ENCODE measurements at regions not wholly inside any gene's neighbourhood (a gene's known extent, or its start where the extent isn't known, plus 50 kb on each side); places are given as distances from the start of the nearest gene placed in this dataset.

- no peak for DNase-seq (ENCODE audit: low spot score)
Measured at GRCh38 chr20:22241609-22242008, 342.8 kb downstream of the FOXA2 start.

GRCh38 chr20:22232923-22233322 is 351.4 kb downstream of the FOXA2 start:
- DNase-seq (ENCODE audit: low spot score) = no peak

GRCh38 chr20:22232473-22232872 is 351.9 kb downstream of the FOXA2 start:
- DNase-seq (ENCODE audit: low spot score) = no peak

DNA sequence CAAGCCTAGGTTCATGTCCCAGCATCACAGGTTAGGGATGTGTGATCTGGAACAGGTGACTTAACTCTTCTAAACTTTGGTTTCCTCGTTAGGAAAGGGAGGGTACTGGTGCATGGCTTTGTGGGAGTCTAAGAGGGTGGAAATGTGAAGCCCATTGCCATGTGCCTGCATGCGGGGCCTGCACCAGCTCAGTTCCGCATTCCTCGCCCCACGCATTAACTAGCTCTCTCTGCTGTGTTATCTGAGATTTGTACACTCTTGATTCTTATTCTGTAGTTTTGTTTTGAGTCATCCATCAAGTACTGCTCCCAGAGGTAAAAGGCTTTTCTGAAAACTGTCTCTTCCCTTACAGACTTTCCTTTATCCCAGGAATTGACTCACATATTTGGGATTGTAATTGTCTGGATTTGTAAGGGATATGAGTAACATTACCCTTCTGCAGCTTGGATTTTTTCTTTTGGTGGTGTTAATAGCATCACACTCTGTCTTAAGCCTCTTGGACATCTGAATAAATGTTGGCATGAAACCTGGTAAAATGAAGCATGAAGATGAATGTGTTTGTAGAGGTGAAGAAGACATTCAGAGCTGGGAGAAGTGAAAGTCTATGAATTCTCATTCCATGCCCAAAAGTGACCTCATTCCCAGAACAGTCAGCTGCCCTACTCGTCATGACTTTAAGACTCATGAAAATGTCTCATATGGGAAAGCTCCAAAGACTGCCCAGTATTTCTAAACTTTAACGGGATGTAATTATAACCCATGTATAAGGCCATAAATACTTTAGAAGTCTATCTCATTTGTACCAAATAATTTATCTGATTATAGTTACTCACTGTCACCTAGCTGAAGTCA is 357.3 kb downstream of the FOXA2 start:
- DNase-seq (ENCODE audit: low spot score) = no peak

DNA sequence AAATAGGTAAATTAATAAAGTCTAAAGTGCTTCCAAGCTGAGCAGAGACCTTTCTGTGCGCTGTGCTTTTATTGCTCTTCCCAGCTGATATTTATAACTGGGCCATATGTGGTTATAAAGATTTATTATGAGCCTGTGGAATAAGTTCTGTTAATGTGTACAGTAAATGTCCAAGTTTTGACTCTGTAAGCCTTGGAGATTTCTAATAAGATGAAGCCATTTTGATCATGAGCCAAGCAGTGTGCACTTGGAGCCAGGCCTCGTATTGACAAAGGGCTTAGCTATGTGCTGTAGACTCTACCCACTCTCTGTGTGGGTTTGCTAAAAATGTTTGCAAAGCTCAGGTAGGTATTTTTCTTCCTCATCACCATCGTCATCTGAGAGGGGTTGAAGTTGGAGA is 361.1 kb downstream of the FOXA2 start:
- DNase-seq (ENCODE audit: low spot score) = no peak

DNA sequence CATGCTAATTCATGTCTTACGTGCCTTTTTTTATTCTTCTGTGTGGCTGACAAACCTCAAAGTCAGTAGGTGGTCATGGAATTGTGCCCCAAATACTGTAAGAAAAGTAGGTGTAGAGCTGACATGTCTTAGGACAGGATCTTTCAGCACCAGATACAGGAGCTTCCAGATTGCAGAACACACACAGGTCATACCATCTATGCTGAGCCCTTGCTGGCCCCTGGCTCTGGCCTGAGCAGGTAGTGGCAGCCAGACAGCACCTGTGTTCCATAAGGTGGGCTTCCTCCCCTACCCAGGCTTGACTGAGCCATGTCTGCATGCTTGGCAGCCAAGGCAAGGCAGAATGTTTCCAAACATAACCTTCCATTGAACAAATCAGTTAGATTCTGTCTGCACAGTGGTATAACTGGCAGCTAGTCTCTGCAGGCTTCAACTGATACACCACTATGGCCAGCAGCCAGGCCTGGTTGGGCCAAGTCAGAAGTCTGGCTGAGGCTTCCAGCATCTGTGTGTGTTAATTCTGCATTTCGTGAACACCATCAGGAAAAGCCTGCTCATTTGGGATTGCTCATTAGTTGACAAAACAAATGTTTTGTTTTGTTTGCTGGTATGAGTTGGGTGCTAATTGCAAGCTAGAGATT is 366.5 kb downstream of the FOXA2 start:
- DNase-seq (ENCODE audit: low spot score) = no peak

GRCh38 chr20:22216984-22217383 is 367.4 kb downstream of the FOXA2 start:
- DNase-seq (ENCODE audit: low spot score) = no peak

DNA sequence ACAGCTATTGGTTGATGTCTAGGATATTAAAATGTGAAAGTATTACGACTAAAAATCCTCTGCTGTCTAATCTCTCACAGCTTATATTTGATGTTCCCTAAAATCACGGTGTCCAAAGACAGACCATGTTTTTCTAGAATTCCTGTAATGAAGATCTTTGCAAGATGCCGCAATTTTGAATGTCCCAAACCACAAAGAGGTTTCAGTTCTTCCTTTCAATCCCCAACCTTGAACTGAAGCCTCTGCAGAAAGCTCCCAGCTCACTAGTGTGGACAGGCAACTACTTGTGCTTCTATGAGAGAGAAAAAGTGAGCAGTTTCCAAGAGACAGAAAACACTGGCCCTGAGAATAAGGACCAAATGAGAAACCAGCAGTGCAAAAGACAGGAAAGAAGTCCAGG is 370.1 kb downstream of the FOXA2 start:
- DNase-seq (ENCODE audit: low spot score) = no peak

DNA sequence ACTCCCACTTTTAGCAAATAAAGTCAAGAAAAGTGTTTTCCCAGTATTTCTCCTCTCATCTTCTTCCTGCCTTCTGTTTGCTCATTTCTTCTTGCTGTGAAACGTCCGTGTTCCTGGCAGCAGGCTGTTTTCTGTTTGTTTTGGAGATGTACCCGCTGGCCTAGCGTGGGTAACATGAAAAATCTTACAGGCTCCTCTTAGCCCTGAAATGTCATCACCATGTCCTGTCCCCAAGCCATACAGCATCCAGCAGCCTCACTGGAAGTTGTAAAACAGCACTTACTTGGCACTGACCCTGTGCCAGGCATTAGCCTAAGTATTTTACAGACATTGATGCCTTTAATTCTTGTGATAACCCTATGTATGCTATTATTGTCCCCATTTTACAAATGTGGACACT is 371.1 kb downstream of the FOXA2 start:
- no peak for DNase-seq (ENCODE audit: low spot score)

DNA sequence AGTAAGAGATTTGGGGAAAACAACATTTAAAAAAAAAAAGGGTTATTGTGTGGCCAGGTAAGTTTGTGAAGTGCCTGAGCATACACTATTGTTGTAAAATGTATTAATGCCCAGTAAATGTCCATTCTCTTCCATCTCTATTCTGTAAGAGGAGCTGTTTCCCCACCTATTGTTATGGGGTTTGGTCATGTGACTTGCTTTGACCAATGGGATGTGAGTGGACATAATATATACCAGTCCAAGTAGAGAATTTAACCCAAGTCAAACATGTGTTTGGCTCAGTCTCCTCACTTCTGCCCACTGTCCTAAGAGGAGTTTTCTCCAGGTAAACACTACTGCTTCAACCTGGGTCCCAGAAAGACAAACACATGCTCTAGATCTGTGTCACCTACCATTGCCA is 377.1 kb downstream of the FOXA2 start:
- peak; percentile 12 for DNase-seq (ENCODE audit: low spot score)

DNA sequence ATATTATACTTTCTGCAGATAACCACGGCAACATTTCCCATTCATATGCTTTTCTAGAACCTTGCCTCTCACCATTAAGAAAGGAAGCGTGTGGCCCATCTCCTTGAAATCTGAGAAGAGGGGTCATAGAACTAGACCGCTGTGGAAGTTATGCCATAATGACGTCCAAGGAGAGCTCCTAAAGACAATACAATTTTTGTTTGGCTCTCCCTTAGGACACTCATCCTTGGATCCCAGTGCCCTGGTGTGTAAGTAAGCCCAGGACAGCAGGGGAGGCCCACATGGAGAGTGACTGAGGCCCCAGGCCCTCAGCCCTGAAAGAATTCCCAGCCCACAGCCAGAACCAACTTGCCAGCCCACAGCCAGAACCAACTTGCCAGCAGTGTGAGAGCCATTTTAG is 379.6 kb downstream of the FOXA2 start:
- no peak for DNase-seq (ENCODE audit: low spot score)

- no peak for DNase-seq (ENCODE audit: low spot score)
Measured at GRCh38 chr20:22182148-22182547, 402.2 kb downstream of the FOXA2 start.

- no peak for DNase-seq (ENCODE audit: low spot score)
Measured at GRCh38 chr20:22180244-22180643, 404.1 kb downstream of the FOXA2 start.

- DNase-seq (ENCODE audit: low spot score) = no peak
Measured at GRCh38 chr20:22160101-22160652, 424.2 kb downstream of the FOXA2 start.

GRCh38 chr20:22159276-22159675 is 425.1 kb downstream of the FOXA2 start:
- no peak for DNase-seq (ENCODE audit: low spot score)

DNA sequence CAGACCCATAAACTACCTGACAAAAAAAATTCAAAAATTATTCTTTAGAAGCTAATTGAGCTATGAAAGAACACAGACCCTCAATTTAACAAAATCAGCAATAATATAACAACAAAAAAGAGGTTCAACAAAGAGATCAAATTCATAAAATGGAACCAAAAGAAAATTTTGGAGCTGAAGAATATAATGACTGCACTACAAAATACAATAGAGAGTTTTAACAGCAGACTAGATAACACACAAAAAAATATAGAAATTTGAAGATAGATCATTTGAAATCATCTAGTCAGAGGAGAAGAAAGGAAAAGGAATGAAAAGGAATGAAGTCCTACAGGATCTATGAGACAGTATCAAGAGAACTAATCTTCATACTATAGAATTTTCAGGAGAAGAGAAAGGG is 422.1 kb downstream of the PAX1 start:
- no peak for DNase-seq (ENCODE audit: low spot score)

DNA sequence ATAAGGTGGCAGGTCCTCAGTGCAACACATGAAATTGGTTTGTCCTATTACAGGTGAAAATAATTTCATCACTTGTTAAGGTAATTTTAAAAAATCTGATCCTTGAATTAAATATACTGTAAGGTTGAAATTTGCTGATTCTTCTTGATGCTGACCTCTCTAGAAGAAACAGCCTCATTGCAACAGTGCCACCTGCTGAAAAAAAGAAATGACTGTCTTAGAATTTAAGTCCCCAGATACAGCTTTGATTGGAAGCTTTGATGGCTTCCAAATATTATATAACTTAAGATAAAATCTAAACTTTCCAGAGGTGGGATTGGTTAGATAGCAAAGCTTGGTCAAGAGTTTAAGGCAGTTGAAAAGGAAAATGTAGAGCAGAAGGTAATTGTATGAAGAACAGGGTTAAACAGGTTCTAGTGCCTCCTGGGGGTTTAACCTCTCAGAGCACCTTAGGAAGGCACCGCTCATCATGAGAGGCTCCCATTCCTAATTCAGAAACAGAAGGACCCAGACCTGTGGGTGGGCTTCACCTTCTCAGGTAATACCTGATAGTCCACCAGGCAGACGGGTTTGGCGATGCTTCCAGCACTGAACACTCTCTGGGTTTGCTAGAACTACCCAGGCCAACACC is 401.0 kb downstream of the PAX1 start:
- peak; percentile 60 for DNase-seq (ENCODE audit: low spot score)

DNA sequence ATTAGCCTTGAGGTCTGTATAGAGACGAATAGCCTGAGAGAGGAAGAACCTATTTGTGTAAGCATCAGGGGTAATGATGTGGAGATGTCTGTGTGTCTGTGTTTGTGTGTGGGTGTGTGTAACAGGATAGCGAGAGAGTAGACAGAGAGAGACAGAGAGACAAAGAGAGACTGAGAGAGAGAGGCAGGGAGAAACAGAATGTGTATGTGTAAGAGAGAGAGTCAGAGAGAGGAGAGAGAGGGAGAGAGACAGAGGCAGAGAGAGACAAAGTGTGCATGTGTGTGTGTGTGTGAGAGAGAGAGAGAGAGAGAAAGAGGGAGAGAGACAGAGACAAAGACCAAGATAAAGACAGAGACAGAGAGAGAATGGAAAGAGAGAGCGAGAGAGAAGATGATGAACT is 396.1 kb downstream of the PAX1 start:
- no peak for DNase-seq (ENCODE audit: low spot score)

- no peak for DNase-seq (ENCODE audit: low spot score)
Measured at GRCh38 chr20:22100686-22101085, 395.2 kb downstream of the PAX1 start.

GRCh38 chr20:22099348-22099747 is 393.9 kb downstream of the PAX1 start:
- no peak for DNase-seq (ENCODE audit: low spot score)

GRCh38 chr20:22098511-22098910 is 393.0 kb downstream of the PAX1 start:
- no peak for DNase-seq (ENCODE audit: low spot score)

DNA sequence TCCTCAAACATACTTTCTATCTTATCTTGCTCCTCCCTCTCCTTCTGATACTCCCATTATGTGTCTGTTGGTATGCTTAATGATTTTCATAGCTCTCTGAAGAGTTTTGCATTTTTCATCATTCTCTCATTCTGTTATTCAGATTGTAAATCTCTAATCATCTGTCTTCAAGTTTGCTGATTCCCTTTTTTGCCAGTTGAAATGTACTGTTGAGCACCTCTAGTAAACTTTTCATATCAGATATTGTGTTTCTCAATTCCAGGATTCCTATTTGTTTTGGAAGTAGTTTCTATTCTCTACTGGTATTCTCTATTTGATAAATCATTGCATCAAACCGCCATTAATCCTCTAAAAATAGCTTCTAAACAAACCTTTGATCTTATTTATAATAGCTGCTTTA is 387.7 kb downstream of the PAX1 start:
- DNase-seq (ENCODE audit: low spot score) = no peak

DNA sequence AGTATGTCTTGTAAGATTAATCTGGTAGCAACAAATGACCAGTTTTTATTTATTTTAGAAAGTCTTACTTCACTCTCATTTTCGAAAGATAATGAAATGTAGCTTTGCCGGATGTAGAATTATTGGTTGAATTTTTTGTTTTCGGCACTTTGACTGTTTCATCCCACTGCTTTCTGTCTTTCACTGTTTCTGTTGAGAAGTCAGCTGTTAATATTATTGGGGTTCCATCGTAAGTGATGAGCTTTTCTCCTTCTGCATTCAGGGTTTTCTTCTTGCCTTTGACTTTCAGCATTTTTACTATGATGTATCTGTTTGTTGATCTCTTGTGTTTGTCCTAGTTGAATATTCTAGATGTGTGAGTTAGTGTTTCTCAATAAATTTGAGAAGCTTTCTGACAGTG is 383.4 kb downstream of the PAX1 start:
- no peak for DNase-seq (ENCODE audit: low spot score)
